NCI-H2081 (cell line): ENCODE measurements at regions not wholly inside any gene's neighbourhood (a gene's known extent, or its start where the extent isn't known, plus 50 kb on each side); places are given as distances from the start of the nearest gene placed in this dataset.
"Not testable (repeated sequence)": the region's sequence is repeated elsewhere in the genome, so short reads cannot be mapped to it uniquely, and the experiment has no call there.

Source experiments
- DNase-seq, 2 experiments: peaks; one replicate each; lab custom pipeline; 2025; lab: John Stamatoyannopoulos, UW

GRCh38 chr22:23437779-23438178 is 142.3 kb downstream of the IGLL1 start:
- no peak for DNase-seq

GRCh38 chr22:23437107-23437395 is 143.0 kb downstream of the IGLL1 start:
- DNase-seq: not testable (repeated sequence)

- not testable (repeated sequence) for DNase-seq
Observed at GRCh38 chr22:23436354-23437106, 143.6 kb downstream of the IGLL1 start.

- not testable (repeated sequence) for DNase-seq
Observed at GRCh38 chr22:23435186-23435585, 144.9 kb downstream of the IGLL1 start.

- not testable (repeated sequence) for DNase-seq
Observed at GRCh38 chr22:23434198-23434830, 145.8 kb downstream of the IGLL1 start.

GRCh38 chr22:23433127-23434005 is 146.7 kb downstream of the IGLL1 start:
- DNase-seq: peak; percentile 42 to 58

- DNase-seq: not testable (repeated sequence)
Observed at GRCh38 chr22:23432719-23433118, 147.4 kb downstream of the IGLL1 start.

GRCh38 chr22:23431337-23432072 is 148.6 kb downstream of the IGLL1 start:
- no peak for DNase-seq

- DNase-seq: not testable (repeated sequence)
Observed at GRCh38 chr22:23424551-23425068, 155.5 kb downstream of the IGLL1 start.

GRCh38 chr22:23424031-23424430 is 156.1 kb downstream of the IGLL1 start:
- no peak for DNase-seq

- DNase-seq: not testable (repeated sequence)
Observed at GRCh38 chr22:23422281-23422680, 157.8 kb downstream of the IGLL1 start.

- not testable (repeated sequence) for DNase-seq
Observed at GRCh38 chr22:23421300-23421699, 158.8 kb downstream of the IGLL1 start.

- DNase-seq: no peak
Observed at GRCh38 chr22:23419931-23420330, 160.2 kb downstream of the IGLL1 start.

GRCh38 chr22:23419171-23419570 is 160.9 kb downstream of the IGLL1 start:
- DNase-seq: no peak

GRCh38 chr22:23418159-23418788 is 161.8 kb downstream of the IGLL1 start:
- no peak for DNase-seq

- DNase-seq: not testable (repeated sequence)
Observed at GRCh38 chr22:23417327-23417726, 162.8 kb downstream of the IGLL1 start.

GRCh38 chr22:23416169-23416690 is 163.9 kb downstream of the IGLL1 start:
- DNase-seq: not testable (repeated sequence)

GRCh38 chr22:23415490-23415851 is 164.6 kb downstream of the IGLL1 start:
- no peak for DNase-seq

- DNase-seq: no peak
Observed at GRCh38 chr22:23414727-23415489, 165.2 kb downstream of the IGLL1 start.

GRCh38 chr22:23411739-23412138 is 168.4 kb downstream of the IGLL1 start:
- no peak for DNase-seq
